Activated CD4-positive, alpha-beta T cell treated with anti-CD3 and anti-CD28 coated beads, Interleukin-2, amount 50 U/mL, for 1 hour (primary cell): ENCODE measurements at regions not wholly inside any gene's neighbourhood (a gene's known extent, or its start where the extent isn't known, plus 50 kb on each side); places are given as distances from the start of the nearest gene placed in this dataset.

Source experiments
- DNase-seq: peaks from one replicate; pipeline ENCODE4 v3.0.0-alpha.2; 2020

GRCh38 chrY:12598783-12599182 is 102.2 kb upstream of the USP9Y start:
- DNase-seq: no peak

- DNase-seq: no peak
These were observed 95.6 kb upstream of the USP9Y start for GRCh38 chrY:12605426-12605825.

GRCh38 chrY:12610861-12611260 is 90.2 kb upstream of the USP9Y start:
- no peak for DNase-seq

GRCh38 chrY:12615733-12616446 is 85.1 kb upstream of the USP9Y start:
- DNase-seq: no peak

- no peak for DNase-seq
These were observed 79.5 kb upstream of the USP9Y start for GRCh38 chrY:12621454-12622081.

- DNase-seq: no peak
These were observed 77.8 kb upstream of the USP9Y start for GRCh38 chrY:12623204-12623603.

GRCh38 chrY:12642986-12643385 is 58.0 kb upstream of the USP9Y start:
- DNase-seq: no peak

- no peak for DNase-seq
These were observed 57.2 kb upstream of the USP9Y start for GRCh38 chrY:12643693-12644348.

GRCh38 chrY:12651095-12651494 is 49.9 kb upstream of the USP9Y start:
- no peak for DNase-seq
